HG02763 (cell line): ENCODE measurements at regions not wholly inside any gene's neighbourhood (a gene's known extent, or its start where the extent isn't known, plus 50 kb on each side); places are given as distances from the start of the nearest gene placed in this dataset.
"Not testable (repeated sequence)": the region's sequence is repeated elsewhere in the genome, so short reads cannot be mapped to it uniquely, and the experiment has no call there.

Source experiments
- ATAC-seq: cut with Tn5 transposase; IDR thresholded peaks from one replicate; pipeline ENCODE4 v1.9.1; 2021; ENCODE audit warnings: mild to moderate bottlenecking, moderate library complexity; ENCODE audit not compliant: unreplicated experiment

DNA sequence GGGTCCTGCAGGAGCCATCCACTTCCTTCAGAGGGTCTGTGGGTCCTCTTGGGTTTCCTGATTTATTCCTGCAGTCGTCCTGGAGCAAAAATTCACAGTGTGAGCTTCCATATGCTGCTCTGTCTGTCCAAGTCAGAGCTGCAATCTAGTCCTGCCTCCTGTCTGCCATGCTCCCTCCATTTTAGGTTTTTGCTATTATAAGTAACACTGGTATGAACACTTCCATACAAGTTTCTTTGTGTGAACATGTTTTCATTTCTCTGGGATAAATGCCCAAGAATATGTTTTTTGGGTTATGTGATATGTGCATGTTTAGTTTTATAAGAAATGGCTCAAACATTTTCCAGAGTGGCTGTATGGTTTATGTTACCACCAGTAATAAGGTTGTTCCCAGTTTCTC, 188.1 kb downstream of the ACTR3B start:
- no peak for ATAC-seq

DNA sequence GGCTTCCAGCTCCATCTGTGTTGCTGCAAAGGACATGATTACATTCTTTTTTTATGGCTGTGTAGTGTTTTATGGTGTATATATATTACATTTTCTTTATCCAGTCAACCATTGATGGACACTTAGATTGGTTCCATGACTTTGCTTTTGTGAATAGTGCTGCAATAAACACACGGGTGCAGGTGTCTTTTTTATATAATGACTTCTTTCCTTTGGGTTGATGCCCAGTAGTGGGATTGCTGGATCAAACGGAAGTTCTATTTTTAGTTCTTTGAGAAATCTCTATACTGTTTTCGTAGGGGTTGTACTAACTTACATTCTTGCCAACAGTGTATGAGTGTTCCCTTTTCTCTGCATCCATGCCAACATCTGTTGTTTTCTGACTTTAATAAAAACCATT, 189.7 kb downstream of the ACTR3B start:
- ATAC-seq: no peak

DNA sequence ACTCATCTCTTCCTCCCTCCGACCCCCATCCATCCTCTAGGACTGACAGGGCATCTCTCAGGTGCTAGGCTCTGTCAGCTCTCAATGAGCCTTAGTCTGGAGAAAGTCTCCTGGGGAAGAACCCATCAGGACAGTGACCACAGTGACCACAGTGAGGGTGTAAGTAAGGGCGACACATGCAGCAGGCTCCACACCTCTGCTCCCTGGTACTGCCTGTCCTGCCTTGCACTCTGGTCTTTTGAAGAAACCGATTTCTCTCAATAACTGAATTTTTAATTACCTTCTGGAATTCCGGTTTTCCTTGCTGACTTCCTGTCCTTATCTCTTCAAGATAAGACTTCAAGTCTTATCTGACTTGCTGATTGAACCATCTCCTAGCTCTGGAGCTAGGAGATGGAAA, 190.2 kb downstream of the ACTR3B start:
- no peak for ATAC-seq

DNA sequence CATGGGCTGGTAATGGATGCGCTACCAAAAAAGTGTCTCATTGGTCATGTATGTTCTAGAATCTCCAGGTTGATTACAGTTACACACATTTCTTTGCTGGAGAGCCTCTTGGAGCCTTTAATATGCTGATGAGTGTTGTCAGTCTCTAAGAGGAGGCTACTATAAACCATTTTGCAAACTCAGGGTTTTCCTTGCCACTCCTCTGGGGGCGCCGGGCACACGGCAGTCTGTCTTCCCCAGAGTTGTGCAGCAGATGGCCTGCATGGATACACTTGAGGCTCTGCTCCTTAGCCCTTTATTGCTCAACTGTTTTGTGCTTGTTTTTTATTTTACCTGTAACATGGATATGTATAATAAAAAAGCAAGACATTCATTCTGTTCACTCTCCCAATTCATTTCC, 196.5 kb downstream of the ACTR3B start:
- no peak for ATAC-seq

DNA sequence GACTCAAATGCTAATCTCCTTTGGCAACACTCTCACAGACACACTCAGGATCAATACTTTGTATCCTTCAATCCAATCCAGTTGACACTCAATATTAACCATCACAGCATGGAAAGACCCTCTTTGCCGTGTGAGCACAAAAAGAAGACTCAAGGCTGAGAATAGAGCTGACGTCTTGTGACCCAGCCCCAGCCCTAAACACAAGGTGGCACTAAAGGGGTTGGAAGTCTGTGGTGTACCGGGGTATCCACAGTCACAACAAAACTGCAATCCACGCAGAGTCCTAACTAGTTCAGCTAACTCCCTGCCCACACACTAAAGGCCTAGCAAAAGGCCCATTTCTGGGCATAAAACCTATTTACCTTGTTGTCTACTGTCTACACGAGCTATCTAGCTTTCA, 200.1 kb downstream of the ACTR3B start:
- ATAC-seq: no peak

DNA sequence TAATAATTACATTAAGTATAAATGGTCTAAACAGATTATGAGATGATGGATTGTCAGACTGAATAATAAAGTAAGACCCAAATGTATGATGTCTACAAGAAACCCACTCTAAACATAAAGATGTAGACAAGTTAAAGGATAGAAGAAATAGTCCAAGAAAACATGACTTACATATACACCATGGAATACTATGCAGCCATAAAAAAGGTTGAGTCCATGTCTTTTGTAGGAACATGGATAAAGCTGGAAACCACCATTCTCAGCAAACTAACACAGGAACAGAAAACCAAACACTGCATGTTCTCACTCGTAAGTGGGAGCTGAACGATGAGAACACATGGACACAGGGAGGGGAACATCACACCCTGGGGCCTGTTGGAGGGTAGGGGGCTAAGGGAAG, 202.2 kb downstream of the ACTR3B start:
- not testable (repeated sequence) for ATAC-seq

DNA sequence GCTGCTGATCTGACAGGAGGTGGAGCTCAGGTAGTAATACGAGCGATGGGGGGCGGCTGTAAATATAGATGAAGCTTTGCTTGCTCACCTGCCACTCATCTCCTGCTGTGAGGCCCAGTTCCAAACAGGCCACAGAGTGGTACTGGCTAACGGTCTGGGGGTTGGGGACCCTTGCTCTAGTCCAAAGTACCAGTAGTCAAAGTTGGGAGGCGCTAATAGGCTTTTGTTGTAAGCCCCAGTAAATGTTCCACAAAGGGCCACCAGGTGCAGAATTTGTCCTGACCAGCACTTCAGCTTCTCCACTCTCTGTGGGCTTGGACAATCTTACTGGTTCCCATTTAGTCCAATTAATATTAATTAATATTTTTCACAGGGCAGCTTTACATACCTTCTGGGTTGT, 206.6 kb downstream of the ACTR3B start:
- no peak for ATAC-seq

DNA sequence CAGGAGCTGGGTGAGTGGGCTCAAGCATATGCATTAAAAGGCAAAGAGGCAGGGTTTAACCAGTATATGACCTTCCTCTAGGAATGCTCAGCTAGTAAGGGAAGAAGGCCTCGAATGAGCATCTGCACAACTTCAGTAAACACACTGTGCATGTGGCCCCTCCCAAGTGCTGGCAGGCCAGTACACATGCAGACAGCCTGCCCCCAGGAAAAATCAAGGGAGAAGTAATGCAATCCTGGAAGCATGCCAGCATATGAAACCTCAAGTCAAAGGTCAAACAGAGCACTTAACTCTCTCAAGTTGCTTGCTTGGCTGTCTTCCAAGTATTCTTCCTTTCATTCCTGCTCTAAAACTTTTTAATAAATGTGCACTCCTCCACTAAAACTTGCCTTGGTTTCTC, 208.4 kb downstream of the ACTR3B start:
- ATAC-seq: no peak

DNA sequence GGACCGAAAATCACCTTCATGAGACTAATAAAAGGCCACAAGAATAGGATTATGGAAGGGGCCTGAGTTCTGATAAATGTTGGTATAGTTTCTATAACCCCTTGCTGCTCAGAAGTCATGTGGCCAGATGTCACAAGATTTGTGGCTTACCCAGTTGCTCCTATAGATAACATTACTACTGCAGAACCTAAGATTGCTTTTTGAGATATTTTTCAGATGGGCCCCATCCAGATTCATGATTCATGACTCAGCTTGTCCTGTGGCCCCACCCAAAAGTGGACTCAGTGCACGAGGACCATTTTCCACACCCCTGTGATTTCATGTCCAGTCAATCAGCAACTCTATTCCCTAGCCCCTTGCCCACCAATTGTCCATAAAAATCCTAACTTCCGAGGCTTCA, 209.0 kb downstream of the ACTR3B start:
- no peak for ATAC-seq

DNA sequence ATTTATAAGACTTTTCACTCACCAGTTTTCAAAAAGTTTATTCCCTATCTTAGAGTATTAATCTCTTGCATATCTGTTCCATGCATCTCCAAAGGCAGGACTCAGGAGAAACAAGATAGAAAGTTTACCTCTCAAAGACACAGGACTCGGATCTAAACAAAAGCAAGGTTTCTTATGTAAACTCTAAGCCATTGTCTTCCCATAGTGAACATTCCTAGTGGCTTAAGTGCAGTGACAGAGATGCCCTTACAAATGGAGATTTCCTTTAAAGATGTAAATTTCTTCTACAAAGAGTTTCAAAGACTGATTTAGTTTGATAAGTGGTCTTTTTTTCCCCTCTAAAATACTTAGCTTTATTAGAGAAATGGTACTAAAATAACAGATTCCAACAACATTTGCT, 209.8 kb downstream of the ACTR3B start:
- no peak for ATAC-seq

DNA sequence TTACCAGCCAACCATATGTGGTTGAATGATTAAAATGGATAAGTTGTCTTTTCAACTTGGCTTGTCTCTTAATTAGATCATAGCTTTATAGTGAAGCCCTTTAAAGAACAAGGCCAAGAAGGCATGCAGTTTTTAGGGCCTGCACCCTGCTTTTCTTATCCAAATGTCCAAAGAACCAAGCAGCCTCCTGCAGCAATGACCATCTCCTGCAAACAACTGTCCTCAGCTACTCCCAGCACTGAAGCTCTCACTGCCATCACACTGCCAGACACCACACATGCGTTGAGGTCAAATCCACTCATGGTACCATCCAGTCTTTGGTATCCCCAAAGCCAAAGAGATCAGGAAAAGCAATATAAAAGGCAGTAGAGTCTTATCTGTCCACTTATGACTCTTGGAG, 210.3 kb downstream of the ACTR3B start:
- no peak for ATAC-seq

DNA sequence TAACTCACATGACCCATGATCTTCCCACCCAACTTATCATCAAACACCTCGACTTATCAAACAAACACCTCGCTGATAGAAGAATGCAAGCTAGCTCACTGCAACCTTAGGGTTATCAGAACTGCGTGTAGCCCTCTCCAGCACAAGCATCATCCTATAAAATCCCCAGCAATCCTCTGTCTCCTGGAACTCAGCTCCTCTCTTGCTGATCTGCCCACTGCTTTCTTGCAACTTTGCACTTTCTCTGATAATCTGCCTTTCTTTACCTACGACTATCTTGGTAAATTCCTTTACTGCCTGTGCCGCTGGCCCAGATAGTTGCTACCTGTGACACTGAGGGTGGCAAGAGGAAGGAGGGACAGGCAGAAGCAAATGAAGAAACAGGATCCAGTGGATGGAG, 210.9 kb downstream of the ACTR3B start:
- no peak for ATAC-seq

DNA sequence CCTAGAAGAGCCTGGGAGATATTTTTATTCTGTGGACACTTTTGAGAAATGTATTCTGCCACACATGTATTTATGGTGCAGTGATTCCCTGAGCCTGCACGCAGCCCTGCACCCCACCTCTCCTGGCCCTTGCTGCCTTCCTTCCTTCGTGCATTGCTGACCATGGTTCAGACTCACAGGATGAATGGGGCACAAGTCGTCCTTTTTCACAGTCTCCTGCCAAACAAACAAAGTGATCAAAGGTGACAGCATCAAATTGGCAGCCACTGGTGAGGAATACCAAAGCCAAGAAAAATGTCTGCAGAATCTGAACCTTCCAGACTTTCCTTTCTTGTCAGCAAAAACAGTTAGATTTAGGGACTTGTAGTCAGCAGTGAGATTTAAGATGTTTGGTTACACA, 215.0 kb downstream of the ACTR3B start:
- no peak for ATAC-seq

DNA sequence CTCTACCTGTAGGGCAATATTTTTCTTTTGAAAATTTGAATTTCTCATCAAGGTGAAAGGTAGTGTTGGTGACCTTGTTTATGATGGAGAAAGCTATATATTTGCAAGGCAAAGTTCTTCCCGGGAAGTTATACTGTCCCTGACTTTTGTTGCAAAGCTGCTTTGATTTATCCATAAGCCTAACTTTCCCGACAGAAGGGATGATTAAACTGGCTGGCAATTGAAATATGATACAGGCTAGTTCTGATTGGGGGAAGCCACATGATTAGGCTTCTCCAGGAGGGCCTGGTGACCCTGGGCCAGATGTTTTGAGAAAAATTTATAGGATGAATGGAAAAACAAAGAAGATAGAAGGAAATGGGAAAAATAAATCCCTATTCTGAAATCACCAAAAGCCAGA, 215.5 kb downstream of the ACTR3B start:
- ATAC-seq: no peak

DNA sequence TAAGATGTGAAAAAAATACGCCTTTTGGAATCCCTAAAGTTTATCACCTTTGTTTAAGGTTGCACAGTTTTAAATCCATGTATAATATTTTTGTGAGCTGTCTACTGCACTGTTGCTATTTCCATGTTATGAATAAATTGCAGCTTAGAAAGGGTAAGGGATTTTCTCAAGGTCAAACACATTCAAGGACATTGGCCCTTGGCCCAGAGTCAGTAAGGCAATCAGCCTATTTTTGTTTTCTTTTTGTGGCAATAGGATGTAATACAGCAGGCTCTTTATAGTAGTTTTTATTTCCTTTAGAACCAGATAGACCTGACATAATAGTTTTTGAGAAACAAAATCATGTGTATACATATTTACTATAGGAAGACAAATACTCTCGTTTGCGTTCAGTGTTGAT, 219.8 kb downstream of the ACTR3B start:
- ATAC-seq: no peak

DNA sequence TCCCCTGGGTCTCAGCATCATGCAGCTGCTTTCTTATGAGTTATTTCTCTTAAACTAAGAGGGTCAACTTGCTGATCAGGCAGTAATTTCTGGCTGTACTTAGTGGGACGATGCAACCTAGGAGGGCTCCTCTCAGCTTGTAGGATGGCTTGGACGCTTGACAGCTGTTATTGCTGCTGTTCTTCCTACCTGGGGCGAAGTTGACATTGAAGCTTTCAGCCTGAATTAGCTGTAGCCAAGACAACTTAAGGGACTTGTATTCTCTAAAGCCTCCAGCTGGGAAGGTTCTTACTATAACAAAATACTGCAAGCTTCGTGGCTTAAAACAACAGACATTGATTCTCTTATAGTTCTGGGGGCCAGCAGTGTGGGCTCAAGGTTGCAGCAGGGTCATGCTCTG, 224.9 kb downstream of the ACTR3B start:
- no peak for ATAC-seq

DNA sequence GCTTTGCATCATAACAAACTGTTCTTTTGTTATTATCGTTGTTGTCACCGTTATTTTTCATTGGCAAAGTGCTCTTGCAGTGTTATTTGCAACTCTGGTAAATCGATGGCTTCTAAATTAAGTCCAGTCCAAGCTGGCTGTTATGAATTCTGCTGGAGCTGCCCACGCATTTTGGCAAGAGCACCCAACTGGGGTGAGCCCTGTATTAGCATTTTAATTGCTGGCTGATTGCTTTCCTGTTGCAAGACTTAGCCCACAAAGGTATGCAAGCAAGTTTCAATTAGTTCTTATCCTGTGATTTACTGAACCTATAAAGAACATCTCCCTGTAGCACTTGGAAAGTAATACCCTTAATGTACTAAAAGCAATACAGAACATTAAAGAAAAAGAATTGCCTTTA, 226.8 kb downstream of the ACTR3B start:
- ATAC-seq: no peak

DNA sequence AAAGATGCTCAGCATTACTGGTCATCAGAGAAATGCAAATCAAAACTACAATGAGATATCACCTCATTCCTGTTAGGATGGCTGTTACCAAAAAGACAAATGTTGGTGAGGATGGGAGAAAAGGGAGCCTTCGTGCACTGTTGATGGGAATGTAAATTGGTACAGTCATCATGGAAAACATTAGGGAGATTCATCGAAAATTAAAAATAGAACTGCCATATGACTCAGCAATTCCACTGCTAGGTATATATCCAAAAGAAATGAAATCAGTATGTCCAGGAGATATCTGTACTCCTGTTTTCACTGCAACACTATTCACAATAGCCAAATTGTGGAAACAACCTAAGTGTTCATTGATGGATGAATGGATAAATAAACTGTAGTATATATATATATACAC, 228.1 kb downstream of the ACTR3B start:
- no peak for ATAC-seq

DNA sequence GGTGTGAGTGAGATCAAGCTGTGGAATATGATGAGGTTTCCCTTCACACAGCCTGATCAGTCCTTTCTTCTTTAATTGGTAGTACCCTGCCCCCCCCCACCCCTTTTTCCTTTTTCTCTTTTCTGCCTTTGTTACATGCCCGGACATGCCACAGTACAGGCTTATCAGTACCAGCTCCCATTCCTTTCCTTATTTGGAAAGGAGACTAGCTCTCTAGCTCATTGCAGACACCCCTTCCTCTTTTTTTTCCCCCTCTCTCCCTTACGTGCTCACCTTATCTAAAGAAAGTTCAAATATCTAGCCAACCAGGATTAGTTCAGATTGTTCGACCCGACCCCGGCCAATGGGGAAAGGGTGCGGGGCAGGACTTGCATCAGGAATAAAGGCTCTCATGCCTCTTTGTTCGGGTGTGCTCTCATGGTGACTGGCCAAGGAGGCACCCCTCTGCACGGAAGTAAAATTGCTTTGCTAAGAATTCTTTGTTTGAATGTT, 230.4 kb downstream of the ACTR3B start:
- no peak for ATAC-seq

DNA sequence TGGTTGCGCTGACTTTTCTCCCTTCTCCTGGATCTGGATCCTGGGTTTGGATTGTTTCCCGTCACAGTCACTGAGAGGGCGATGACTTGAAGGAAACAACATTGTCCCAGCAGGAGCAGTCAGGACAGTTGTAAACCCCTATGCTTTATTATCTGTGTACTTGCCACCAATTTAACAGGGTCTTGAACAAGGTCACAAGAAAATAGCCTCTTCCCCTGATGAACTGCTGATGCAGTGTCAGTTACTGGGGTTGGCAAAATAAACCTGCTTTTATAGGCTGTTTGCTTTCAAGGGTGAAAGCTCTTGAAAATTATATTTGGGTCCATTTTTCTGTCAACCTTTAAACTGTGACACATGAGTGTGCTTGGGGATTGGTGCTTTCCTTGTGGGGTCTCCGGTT, 238.9 kb downstream of the ACTR3B start:
- no peak for ATAC-seq

DNA sequence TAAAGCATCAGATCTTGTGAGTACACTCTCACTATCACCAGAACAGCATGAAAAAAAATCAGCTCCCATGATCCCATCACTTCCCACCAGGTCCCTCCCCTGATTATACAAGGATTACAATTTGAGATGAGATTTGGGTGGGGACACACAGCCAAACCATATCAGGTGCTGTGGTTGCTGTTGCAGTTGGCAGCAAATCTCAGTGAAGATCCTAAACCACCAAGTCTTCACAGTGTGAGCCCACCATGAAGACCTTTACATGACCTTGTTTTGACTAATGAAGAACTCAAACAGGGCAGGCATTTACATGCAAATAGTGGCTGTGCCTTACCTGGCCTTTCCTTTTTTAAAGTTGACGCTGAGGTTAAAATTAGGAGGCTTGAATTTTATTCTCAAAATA, 242.6 kb downstream of the ACTR3B start:
- no peak for ATAC-seq

DNA sequence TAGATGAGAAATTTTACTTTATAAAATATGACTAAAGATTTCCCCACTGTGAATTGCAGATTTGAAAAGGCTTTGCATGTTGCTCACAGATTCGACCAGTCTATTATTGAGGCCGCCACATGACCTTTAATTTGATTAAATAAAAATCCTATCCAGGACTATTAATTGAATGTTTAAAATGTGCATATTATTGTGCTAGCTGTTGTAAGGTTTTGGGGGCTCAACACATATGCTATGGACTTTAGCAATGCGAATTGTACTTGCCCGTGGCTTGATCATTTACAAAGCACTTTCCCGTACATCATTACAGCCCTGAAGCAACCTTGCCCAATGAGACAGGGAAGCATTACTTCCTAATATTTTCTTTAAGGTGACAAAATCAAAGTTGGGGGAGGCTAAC, 243.0 kb downstream of the ACTR3B start:
- no peak for ATAC-seq

DNA sequence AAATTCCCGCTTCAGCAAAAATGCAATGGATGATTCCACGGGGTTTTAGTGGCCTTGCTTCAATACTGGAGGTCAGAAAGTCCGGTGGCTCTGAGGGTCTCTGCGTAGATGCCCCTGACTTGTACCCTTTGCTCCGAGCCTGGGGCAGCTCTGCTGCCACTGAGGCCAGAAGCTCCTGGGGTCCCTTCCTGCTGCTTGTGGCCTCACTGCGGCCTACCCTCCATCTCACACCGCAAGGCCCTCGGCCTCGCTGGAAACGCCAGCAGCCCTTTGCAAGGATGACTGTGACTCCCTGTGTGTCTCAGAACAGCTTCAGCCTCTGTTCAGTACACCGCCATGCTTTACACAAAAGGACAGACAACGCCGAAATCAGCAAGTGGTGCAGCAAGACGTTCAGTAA, 244.8 kb downstream of the ACTR3B start:
- no peak for ATAC-seq
